HepG2 (cell line): ENCODE measurements at regions not wholly inside any gene's neighbourhood (a gene's known extent, or its start where the extent isn't known, plus 50 kb on each side); places are given as distances from the start of the nearest gene placed in this dataset.

ENCODE experiments used
- ATAC-seq: fragments of 200-7000 bp; cut with Tn5 transposase; 3 replicates; pipeline ENCODE4 v1.9.1; 2020; ENCODE audit warnings: mild to moderate bottlenecking, moderate library complexity
- BruUV-seq: library from RNA; stranded (reverse); fragments of 400-500 nt; replicated peaks from 2 replicates; lab custom pipeline; 2021; lab: Mats Ljungman, UMichigan
- CTCF ChIA-PET: fragments of 300-600 bp; formaldehyde crosslinking; extraction: SDS; loops from one replicate; lab custom pipeline; 2021; ENCODE audit warnings: low total read pairs, inconsistent platforms, low intra/inter-chr PET ratio; lab: Yijun Ruan, JAX
- POLR2A ChIA-PET: fragments of 350-600 bp; sonication (Branson Sonifier 250); formaldehyde crosslinking; loops from one replicate; lab custom pipeline; 2020; ENCODE audit warnings: antibody characterized with exemption, inconsistent platforms; lab: Yijun Ruan, JAX
- DNase-seq: peaks from one replicate; pipeline ENCODE4 v3.0.0-alpha.2; 2015; ENCODE audit warnings: low spot score
- FAIRE-seq: peaks from 3 replicates; lab custom pipeline; 2011; peaks lifted over from hg19 to GRCh38; lab: Jason Lieb, UNC
- H2AFZ ChIP-seq: one replicate; pipeline ENCODE4 v1.6.1; 2011; ENCODE audit warnings: low read length, inconsistent platforms
- H3K27ac ChIP-seq: fragments of 300-600 bp; 3 replicates; pipeline ENCODE4 v1.8.0; 2011; ENCODE audit warnings: mixed run types, mild to moderate bottlenecking, mixed read lengths, low read length, inconsistent platforms; ENCODE audit not compliant: insufficient read depth; ENCODE audit errors: extremely low read length
- H3K27me3 ChIP-seq, 2 experiments: fragments of 200-600 bp in 1 of 2; 2 replicates in 1 of 2; 3 replicates in 1 of 2; pipeline versions ENCODE4 v1.6.0 to v1.8.0; 2011; ENCODE audit warnings: low read length in 2 of 2, mild to moderate bottlenecking in 2 of 2, moderate library complexity in 2 of 2, inconsistent platforms in 1 of 2; ENCODE audit not compliant: insufficient read depth in 2 of 2, control insufficient read depth in 1 of 2
- H3K36me3 ChIP-seq, 2 experiments: fragments of 200-600 bp in 1 of 2; replicated peaks in 1 of 2; 2 replicates in 1 of 2; 3 replicates in 1 of 2; pipeline versions ENCODE4 v1.5.1 to v1.8.0; 2011; ENCODE audit warnings: low read length in 2 of 2, inconsistent platforms in 1 of 2; ENCODE audit not compliant: insufficient read depth in 2 of 2, control insufficient read depth in 1 of 2
- H3K4me1 ChIP-seq: 2 replicates; pipeline ENCODE4 v1.5.1; 2012; ENCODE audit warnings: low read length, inconsistent platforms; ENCODE audit not compliant: insufficient read depth
- H3K4me2 ChIP-seq: 2 replicates; pipeline ENCODE4 v1.6.0; 2011; ENCODE audit warnings: low read depth, low read length, inconsistent platforms
- H3K4me3 ChIP-seq, 3 experiments: fragments of 200-600 bp in 1 of 3; sonication (generic), shearing (Covaris generic) in 1 of 3; replicated peaks in 1 of 3; 2 replicates each; pipeline ENCODE4 v1.5.1; 2011 to 2016; ENCODE audit warnings: low read length in 3 of 3, inconsistent platforms in 2 of 3, low read depth in 2 of 3, mild to moderate bottlenecking in 2 of 3, control low read depth in 1 of 3, mixed read lengths in 1 of 3; ENCODE audit not compliant: insufficient read depth in 1 of 3
- H3K79me2 ChIP-seq: one replicate; pipeline ENCODE4 v1.6.1; 2011; ENCODE audit warnings: low read length, inconsistent platforms; ENCODE audit not compliant: insufficient read depth
- H3K9ac ChIP-seq: 2 replicates; pipeline ENCODE4 v1.6.0; 2011; ENCODE audit warnings: mild to moderate bottlenecking, low read depth, low read length, inconsistent platforms; ENCODE audit not compliant: insufficient read depth
- H3K9me3 ChIP-seq: 2 replicates; pipeline ENCODE4 v1.5.1; 2012; ENCODE audit warnings: mild to moderate bottlenecking, low read length
- H4K20me1 ChIP-seq: 2 replicates; pipeline ENCODE4 v1.6.0; 2011; ENCODE audit warnings: inconsistent platforms, mild to moderate bottlenecking, low read length, moderate library complexity; ENCODE audit not compliant: insufficient read depth
- DNMT1 ChIP-seq: sonication (generic); formaldehyde crosslinking; IDR thresholded peaks from 2 replicates; pipeline ENCODE4 v1.5.1; 2020; ENCODE audit warnings: mild to moderate bottlenecking, missing genetic modification reagents
- DNMT3B ChIP-seq: conservative IDR thresholded peaks from 2 replicates; pipeline ENCODE4 v1.6.1; 2016; ENCODE audit warnings: missing biosample characterization, control low read depth
- ELF3 ChIP-seq: IDR thresholded peaks from 2 replicates; pipeline ENCODE4 v1.6.1; 2016; ENCODE audit warnings: missing genetic modification reagents, missing compliant biosample characterization
- GATA4 ChIP-seq: sonication (generic); IDR thresholded peaks from 2 replicates; pipeline ENCODE4 v1.6.1; 2016; ENCODE audit warnings: antibody characterized with exemption, low read depth, borderline replicate concordance
- IRX3 ChIP-seq: sonication (generic); formaldehyde crosslinking; IDR thresholded peaks from 2 replicates; pipeline ENCODE4 v1.8.1; 2023; ENCODE audit warnings: mild to moderate bottlenecking, low read depth, missing genetic modification reagents, borderline replicate concordance
- SRSF1 ChIP-seq: fragments of 200-400 bp; formaldehyde crosslinking; optimal IDR thresholded peaks from 2 replicates; pipeline ENCODE3; 2017; ENCODE audit warnings: mild to moderate bottlenecking, low read depth, low read length, moderate library complexity
- SRSF9 ChIP-seq: fragments of 200-400 bp; formaldehyde crosslinking; IDR thresholded peaks from 2 replicates; pipeline ENCODE4 v1.6.1; 2018; ENCODE audit warnings: borderline replicate concordance, mild to moderate bottlenecking, low read depth, low read length; ENCODE audit not compliant: insufficient read depth, poor library complexity, severe bottlenecking
- TGIF2 ChIP-seq: IDR thresholded peaks from 2 replicates; pipeline ENCODE4 v1.6.1; 2016; ENCODE audit warnings: control low read depth, missing compliant biosample characterization
- ZBTB42 ChIP-seq: sonication (generic); formaldehyde crosslinking; IDR thresholded peaks from 2 replicates; pipeline ENCODE4 v1.5.0; 2020; ENCODE audit warnings: mild to moderate bottlenecking, missing genetic modification reagents
- ZNF761 ChIP-seq: sonication (generic); formaldehyde crosslinking; conservative IDR thresholded peaks from 2 replicates; pipeline ENCODE4 v1.4.0; 2020; ENCODE audit warnings: mild to moderate bottlenecking, missing genetic modification reagents
- WGBS: methylation state at CpG from one replicate; pipeline ENCODE4 v1.1.6; 2017; ENCODE audit warnings: low lambda C conversion rate; 5-methylcytosine and 5-hydroxymethylcytosine counted together
- in situ Hi-C: cut with HindIII; loops from 2 replicates; pipeline ENCODE4 v1.10.0; 2017; ENCODE audit warnings: low pct_unique_long_range_greater_than_20kb; ENCODE audit not compliant: extremely low pct_ligation_motif_present
- intact Hi-C: fragments of 100-400 bp; cut with micrococcal nuclease; formaldehyde crosslinking; loops from one replicate; pipeline ENCODE4 v1.10.0; 2022; ENCODE audit not compliant: unreplicated experiment
- TF ChIP-seq, protein P1 (sequence below): sonication (generic); formaldehyde crosslinking; conservative IDR thresholded peaks from 2 replicates; pipeline ENCODE4 v1.4.0; 2020; ENCODE audit warnings: missing genetic modification reagents
- TF ChIP-seq, protein P2 (sequence below): sonication (generic); formaldehyde crosslinking; conservative IDR thresholded peaks from 2 replicates; pipeline ENCODE4 v1.4.0; 2020; ENCODE audit warnings: missing genetic modification reagents

DNA sequence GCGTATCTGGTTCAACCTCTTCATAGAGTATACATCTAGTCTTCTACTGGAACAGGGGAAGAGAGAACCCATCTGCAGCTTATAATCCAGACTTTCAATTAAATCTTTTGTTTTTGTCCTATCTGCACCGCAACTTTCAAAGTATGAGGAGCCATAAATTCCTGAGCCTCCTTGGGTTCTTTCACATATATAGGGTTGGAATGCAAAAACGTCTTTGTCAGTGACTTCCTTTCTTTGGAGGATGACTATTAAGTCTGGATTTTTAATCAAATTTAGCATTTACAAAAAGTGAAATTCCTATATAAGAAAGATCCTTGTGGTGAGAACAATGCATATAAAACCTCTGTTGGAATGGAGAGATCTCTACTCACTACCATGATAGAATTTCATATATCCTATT lies 370.8 kb downstream of the TMEM38B start:
- FAIRE-seq (no peak), ATAC-seq (no peak), DNase-seq (no peak)
- no peak overlapping the region for H3K9ac ChIP-seq
- ChIA-PET POLR2A (no interaction called here), CTCF (no interaction called here)
- in situ Hi-C loops = no loop called here
- H3K4me3 ChIP-seq = no peak overlapping the region
- 33% methylated on average over 3 of the region's 3 CpGs for WGBS
- TF ChIP-seq IRX3 (CRISPR knock-in tag) (no peak), ZBTB42 (CRISPR knock-in tag) (no peak), DNMT3B (CRISPR knock-in tag) (no peak), ELF3 (CRISPR knock-in tag) (no peak), ZNF761 (CRISPR knock-in tag) (no peak), SRSF9 (no peak), TGIF2 (CRISPR knock-in tag) (no peak), SRSF1 (no peak), GATA4 (no peak), DNMT1 (CRISPR knock-in tag) (no peak)
- TF ChIP-seq, protein P1, sequence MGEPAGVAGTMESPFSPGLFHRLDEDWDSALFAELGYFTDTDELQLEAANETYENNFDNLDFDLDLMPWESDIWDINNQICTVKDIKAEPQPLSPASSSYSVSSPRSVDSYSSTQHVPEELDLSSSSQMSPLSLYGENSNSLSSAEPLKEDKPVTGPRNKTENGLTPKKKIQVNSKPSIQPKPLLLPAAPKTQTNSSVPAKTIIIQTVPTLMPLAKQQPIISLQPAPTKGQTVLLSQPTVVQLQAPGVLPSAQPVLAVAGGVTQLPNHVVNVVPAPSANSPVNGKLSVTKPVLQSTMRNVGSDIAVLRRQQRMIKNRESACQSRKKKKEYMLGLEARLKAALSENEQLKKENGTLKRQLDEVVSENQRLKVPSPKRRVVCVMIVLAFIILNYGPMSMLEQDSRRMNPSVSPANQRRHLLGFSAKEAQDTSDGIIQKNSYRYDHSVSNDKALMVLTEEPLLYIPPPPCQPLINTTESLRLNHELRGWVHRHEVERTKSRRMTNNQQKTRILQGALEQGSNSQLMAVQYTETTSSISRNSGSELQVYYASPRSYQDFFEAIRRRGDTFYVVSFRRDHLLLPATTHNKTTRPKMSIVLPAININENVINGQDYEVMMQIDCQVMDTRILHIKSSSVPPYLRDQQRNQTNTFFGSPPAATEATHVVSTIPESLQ (CRISPR knock-in tag) = no peak
- TF ChIP-seq, protein P2, sequence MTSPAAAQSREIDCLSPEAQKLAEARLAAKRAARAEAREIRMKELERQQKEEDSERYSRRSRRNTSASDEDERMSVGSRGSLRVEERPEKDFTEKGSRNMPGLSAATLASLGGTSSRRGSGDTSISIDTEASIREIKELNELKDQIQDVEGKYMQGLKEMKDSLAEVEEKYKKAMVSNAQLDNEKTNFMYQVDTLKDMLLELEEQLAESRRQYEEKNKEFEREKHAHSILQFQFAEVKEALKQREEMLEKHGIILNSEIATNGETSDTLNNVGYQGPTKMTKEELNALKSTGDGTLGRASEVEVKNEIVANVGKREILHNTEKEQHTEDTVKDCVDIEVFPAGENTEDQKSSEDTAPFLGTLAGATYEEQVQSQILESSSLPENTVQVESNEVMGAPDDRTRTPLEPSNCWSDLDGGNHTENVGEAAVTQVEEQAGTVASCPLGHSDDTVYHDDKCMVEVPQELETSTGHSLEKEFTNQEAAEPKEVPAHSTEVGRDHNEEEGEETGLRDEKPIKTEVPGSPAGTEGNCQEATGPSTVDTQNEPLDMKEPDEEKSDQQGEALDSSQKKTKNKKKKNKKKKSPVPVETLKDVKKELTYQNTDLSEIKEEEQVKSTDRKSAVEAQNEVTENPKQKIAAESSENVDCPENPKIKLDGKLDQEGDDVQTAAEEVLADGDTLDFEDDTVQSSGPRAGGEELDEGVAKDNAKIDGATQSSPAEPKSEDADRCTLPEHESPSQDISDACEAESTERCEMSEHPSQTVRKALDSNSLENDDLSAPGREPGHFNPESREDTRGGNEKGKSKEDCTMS = no peak
- no peak overlapping the region for H3K27ac ChIP-seq
- H3K4me1 ChIP-seq = no peaks in the 10 kb centered on the region
- H3K36me3 ChIP-seq = no peaks in the 10 kb centered on the region
- no TSS peak for BruUV-seq
- no peak overlapping the region for H2AFZ ChIP-seq
- no peak overlapping the region for H3K4me2 ChIP-seq
- intact Hi-C loops = no loop called here
- H4K20me1 ChIP-seq = no peaks in the 10 kb centered on the region
- no peaks in the 10 kb centered on the region for H3K9me3 ChIP-seq
- H3K27me3 ChIP-seq = no peaks in the 10 kb centered on the region
- no peaks in the 10 kb centered on the region for H3K79me2 ChIP-seq
